Endodermal cell (in vitro differentiated cells): ENCODE measurements at regions not wholly inside any gene's neighbourhood (a gene's known extent, or its start where the extent isn't known, plus 50 kb on each side); places are given as distances from the start of the nearest gene placed in this dataset.

Source experiments
- DNase-seq: peaks from one replicate; pipeline ENCODE4 v3.0.0-alpha.2; 2017
- H3K27ac ChIP-seq: 2 replicates; pipeline ENCODE4 v1.5.1; 2013; ENCODE audit warnings: mild to moderate bottlenecking, low read depth, low read length, moderate library complexity
- H3K27me3 ChIP-seq: 2 replicates; pipeline ENCODE4 v1.6.1; 2013; ENCODE audit warnings: mild to moderate bottlenecking, low read length, moderate library complexity; ENCODE audit not compliant: insufficient read depth, control insufficient read depth, poor library complexity, severe bottlenecking
- H3K36me3 ChIP-seq: 2 replicates; pipeline ENCODE4 v1.7.0; 2013; ENCODE audit warnings: mild to moderate bottlenecking, low read length, moderate library complexity; ENCODE audit not compliant: control insufficient read depth, insufficient read depth
- H3K4me1 ChIP-seq: one replicate; pipeline ENCODE4 v1.7.0; 2013; ENCODE audit warnings: low read length; ENCODE audit not compliant: control insufficient read depth, insufficient read depth
- H3K4me3 ChIP-seq: 2 replicates; pipeline ENCODE4 v1.5.1; 2013; ENCODE audit warnings: mild to moderate bottlenecking, low read length, moderate library complexity
- H3K9ac ChIP-seq: 2 replicates; pipeline ENCODE4 v1.6.1; 2013; ENCODE audit warnings: mild to moderate bottlenecking, low read length, moderate library complexity; ENCODE audit not compliant: poor library complexity, severe bottlenecking; ENCODE audit errors: extremely low read depth
- H3K9me3 ChIP-seq: 2 replicates; pipeline ENCODE4 v1.6.1; 2013; ENCODE audit warnings: mild to moderate bottlenecking, low read length, moderate library complexity; ENCODE audit not compliant: control insufficient read depth
- H3K27ac Mint-ChIP-seq: 2 replicates; pipeline ENCODE4 v1.8.0; 2020; ENCODE audit warnings: mixed read lengths
- H3K27me3 Mint-ChIP-seq: 2 replicates; pipeline ENCODE4 v1.8.0; 2021; ENCODE audit warnings: mild to moderate bottlenecking, mixed read lengths; ENCODE audit not compliant: insufficient read depth
- H3K36me3 Mint-ChIP-seq: 2 replicates; pipeline ENCODE4 v1.8.0; 2020; ENCODE audit warnings: low read depth, mixed read lengths
- H3K4me1 Mint-ChIP-seq: 2 replicates; pipeline ENCODE4 v1.8.0; 2020; ENCODE audit warnings: mixed read lengths
- H3K4me3 Mint-ChIP-seq: 2 replicates; pipeline ENCODE4 v1.8.0; 2020; ENCODE audit warnings: mild to moderate bottlenecking, moderate library complexity, mixed read lengths
- H3K9me3 Mint-ChIP-seq: 2 replicates; pipeline ENCODE4 v1.8.0; 2020; ENCODE audit warnings: mild to moderate bottlenecking, mixed read lengths
- WGBS, 2 experiments: methylation state at CpG; one replicate each; pipeline versions ENCODE4 v1.1.5 to v1.1.7; 2013; ENCODE audit warnings: missing lambda C conversion rate in 2 of 2, mixed read lengths in 1 of 2; ENCODE audit not compliant: insufficient coverage in 1 of 2, insufficient read length in 1 of 2; 5-methylcytosine and 5-hydroxymethylcytosine counted together
- TF ChIP-seq, protein P1 (sequence below): fragments of 200-600 bp; sonication (generic); conservative IDR thresholded peaks from 2 replicates; pipeline ENCODE4 v1.5.0; 2021; ENCODE audit warnings: antibody characterized with exemption, mild to moderate bottlenecking

DNA sequence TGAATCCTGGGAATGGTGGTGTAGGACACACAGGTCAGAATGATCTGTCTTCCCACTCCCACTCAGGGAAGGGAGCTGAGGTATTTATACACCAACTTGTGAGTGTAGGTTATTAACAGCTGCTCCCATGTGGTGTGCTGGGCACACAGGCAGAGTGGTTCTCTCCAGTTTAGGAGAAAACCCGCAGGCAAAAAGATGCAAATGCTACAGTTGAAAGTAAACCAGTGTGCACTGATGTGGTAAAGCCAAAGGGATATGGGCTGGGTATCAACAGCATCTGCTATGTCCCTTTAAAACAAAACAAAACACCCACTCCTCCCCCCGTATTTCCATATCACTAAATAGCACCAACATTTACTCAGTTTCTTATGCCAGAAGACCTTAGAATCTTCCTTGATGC lies 75.4 kb upstream of the SYT13 start:
- H3K9ac ChIP-seq, result no peak overlapping the region
- Mint-ChIP-seq H3K27me3 (peaks cover 27% of the 10 kb centered on the region), H3K36me3 (no peaks in the 10 kb centered on the region), H3K9me3 (no peaks in the 10 kb centered on the region), H3K4me3 (no peak overlapping the region), H3K4me1 (peaks cover 1% of the 10 kb centered on the region), H3K27ac (no peak overlapping the region)
- 80 to 88% methylated on average over 2 of the region's 2 CpGs for WGBS, 2 experiments
- H3K36me3 ChIP-seq, result no peaks in the 10 kb centered on the region
- no peak overlapping the region for H3K4me3 ChIP-seq
- peak; percentile 20 for DNase-seq
- TF ChIP-seq, protein P1, sequence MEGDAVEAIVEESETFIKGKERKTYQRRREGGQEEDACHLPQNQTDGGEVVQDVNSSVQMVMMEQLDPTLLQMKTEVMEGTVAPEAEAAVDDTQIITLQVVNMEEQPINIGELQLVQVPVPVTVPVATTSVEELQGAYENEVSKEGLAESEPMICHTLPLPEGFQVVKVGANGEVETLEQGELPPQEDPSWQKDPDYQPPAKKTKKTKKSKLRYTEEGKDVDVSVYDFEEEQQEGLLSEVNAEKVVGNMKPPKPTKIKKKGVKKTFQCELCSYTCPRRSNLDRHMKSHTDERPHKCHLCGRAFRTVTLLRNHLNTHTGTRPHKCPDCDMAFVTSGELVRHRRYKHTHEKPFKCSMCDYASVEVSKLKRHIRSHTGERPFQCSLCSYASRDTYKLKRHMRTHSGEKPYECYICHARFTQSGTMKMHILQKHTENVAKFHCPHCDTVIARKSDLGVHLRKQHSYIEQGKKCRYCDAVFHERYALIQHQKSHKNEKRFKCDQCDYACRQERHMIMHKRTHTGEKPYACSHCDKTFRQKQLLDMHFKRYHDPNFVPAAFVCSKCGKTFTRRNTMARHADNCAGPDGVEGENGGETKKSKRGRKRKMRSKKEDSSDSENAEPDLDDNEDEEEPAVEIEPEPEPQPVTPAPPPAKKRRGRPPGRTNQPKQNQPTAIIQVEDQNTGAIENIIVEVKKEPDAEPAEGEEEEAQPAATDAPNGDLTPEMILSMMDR, result no peak
- H3K27me3 ChIP-seq, result no peaks in the 10 kb centered on the region
- no peak overlapping the region for H3K27ac ChIP-seq
- H3K9me3 ChIP-seq, result no peaks in the 10 kb centered on the region
- no peaks in the 10 kb centered on the region for H3K4me1 ChIP-seq

DNA sequence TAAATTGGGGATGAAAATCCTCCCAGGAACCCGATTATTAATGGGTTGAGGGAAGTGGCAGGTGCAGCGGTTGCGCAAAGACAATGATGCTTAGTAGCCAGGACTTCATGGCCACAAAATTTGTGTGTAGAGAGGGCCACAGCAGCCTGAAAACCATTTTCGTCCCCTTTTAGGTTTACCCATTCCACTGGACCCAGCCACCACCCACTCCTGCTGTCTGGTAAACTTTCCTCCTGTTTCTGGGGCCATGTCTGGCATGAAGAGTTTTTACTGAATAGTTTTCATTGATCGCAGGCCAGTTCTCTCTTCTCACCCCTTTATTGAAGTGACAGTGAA lies 69.5 kb upstream of the SYT13 start:
- Histone ChIP-seq H3K4me3 (peak overlapping the region; percentile 89), H3K9me3 (no peaks in the 10 kb centered on the region), H3K9ac (peak overlapping the region; percentile 11), H3K27me3 (no peaks in the 10 kb centered on the region), H3K4me1 (no peaks in the 10 kb centered on the region), H3K27ac (no peak overlapping the region), H3K36me3 (no peaks in the 10 kb centered on the region)
- Mint-ChIP-seq H3K4me3 (peak overlapping the region; percentile 68), H3K36me3 (no peaks in the 10 kb centered on the region), H3K27ac (no peak overlapping the region), H3K4me1 (peaks cover 9% of the 10 kb centered on the region), H3K27me3 (peaks cover 17% of the 10 kb centered on the region), H3K9me3 (no peaks in the 10 kb centered on the region)
- 27% methylated on average over 5 of the region's 5 CpGs for WGBS, 2 experiments
- DNase-seq, result no peak
- TF ChIP-seq, protein P1, result no peak

DNA sequence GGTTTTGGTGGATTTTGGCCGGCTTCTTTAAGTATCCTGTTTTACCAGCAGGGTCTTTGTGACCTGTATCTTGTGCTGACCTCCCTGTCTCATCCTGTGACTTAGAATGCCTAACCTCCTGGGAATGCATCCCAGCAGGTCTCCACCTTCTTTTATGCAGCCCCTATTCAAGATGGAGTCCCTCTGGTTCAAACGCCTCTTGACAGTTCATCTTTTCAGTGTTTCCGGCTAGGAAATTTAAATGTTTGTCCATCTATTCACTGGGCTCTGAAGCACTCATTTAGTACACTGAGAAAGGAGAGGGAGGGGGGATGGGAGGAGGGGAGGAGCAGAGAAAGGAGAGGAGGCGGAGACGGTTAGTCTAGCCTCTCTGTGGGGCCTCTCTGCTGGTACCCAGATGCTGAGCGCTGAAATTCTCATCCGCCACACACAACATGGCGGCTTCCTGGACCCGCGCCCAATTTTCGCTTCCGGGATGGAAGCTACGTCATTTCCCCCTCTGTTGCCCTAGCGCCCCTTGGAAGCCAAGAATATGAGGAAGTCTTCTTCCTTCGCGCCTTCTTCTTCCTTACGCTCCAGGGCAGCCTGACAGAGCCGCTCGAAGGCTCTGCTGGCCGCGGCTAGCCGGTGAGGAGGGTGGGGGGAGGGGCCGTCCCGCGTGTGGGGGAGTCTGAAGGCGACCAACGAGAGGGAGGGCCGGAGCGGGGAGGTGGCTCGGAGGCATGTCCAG lies 69.0 kb upstream of the SYT13 start:
- 10 to 23% methylated on average over 7 to 26 of the region's 30 CpGs for WGBS, 2 experiments
- Histone ChIP-seq H3K9me3 (no peaks in the 10 kb centered on the region), H3K36me3 (no peaks in the 10 kb centered on the region), H3K4me1 (no peaks in the 10 kb centered on the region), H3K4me3 (peak overlapping the region; percentile 89), H3K9ac (peak overlapping the region; percentile 11), H3K27me3 (no peaks in the 10 kb centered on the region), H3K27ac (no peak overlapping the region)
- peak overlapping the region; percentile 68 for H3K4me3 Mint-ChIP-seq
- no peak overlapping the region for H3K27ac Mint-ChIP-seq
- H3K9me3 Mint-ChIP-seq, result no peaks in the 10 kb centered on the region
- TF ChIP-seq, protein P1, result no peak
- peaks cover 9% of the 10 kb centered on the region for H3K4me1 Mint-ChIP-seq
- no peaks in the 10 kb centered on the region for H3K36me3 Mint-ChIP-seq
- DNase-seq, result peak; percentile 97
- peaks cover 17% of the 10 kb centered on the region for H3K27me3 Mint-ChIP-seq
